ENCODE measurements at regions not wholly inside any gene's neighbourhood (a gene's known extent, or its start where the extent isn't known, plus 50 kb on each side); places are given as distances from the start of the nearest gene placed in this dataset.

DNA sequence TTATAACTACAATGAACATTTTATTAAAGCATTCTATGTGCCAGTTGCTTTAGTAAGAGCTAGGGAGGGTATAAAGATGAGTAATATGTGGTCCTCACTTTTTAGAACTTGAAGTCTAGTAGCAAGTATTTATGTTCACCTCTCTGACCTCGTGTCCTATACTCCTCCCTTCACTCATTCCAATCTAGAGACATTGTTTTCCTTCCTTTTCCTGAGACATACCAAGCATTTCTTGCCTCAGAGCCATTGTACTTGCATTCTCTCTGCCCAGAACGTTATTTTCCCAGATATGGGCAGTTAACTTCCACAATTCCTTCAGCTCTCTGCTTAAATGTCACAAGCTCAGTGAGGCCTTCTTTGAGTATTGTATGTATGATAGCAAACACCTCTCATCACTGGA is 408.6 kb downstream of the PDCD6IP start:
- Mint-ChIP-seq H3K9me3 (peaks cover 0 to 2% (median 0%) of the 10 kb centered on the region in 7 donors), H3K4me1 (peaks cover 0 to 2% (median 0%) of the 10 kb centered on the region in 4 donors), H3K27ac (no peak overlapping the region), H3K36me3 (no peaks in the 10 kb centered on the region), H3K27me3 (peaks cover 4% of the 10 kb centered on the region), H3K4me3 (no peak overlapping the region)
- Histone ChIP-seq H3K4me3 (ENCODE audit: low read depth, low read length) (no peak overlapping the region), H3K9me3 (ENCODE audit: control insufficient read depth in 2 of 2, low read length in 2 of 2) (no peaks in the 10 kb centered on the region), H3K36me3 (ENCODE audit: control insufficient read depth, insufficient read depth, low read length) (no peaks in the 10 kb centered on the region), H3K27me3 (ENCODE audit: control insufficient read depth, insufficient read depth, low read length) (no peaks in the 10 kb centered on the region), H3K27ac (ENCODE audit: insufficient read depth, low read length, poor library complexity, severe bottlenecking) (no peak overlapping the region), H3K4me1 (ENCODE audit: control insufficient read depth, insufficient read depth, low read length, poor library complexity, severe bottlenecking) (no peaks in the 10 kb centered on the region)
- DNase-seq, result no peak
- ATAC-seq (ENCODE audit: low read depth in 2 of 2), result no peak

DNA sequence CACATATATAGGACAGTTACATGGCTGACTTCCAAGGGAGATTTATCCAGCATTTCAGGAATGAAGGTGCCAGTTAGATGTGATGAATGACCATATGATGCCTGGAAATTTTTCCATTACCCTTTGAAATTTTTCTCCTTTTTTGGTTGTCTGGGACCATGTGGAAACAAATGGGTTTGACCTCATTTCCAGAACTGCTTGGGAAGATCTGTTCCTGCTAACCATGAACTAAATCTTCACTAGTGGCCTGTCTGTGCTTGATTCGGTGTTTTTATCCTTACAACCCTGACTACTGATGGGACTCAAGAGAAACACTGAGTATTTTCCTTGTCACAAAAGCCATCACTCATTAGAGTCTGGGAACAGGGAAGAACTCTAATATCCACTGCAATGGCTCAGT is 409.4 kb downstream of the PDCD6IP start:
- no peak overlapping the region for H3K4me3 Mint-ChIP-seq
- H3K9me3 Mint-ChIP-seq, result peaks cover 0 to 3% (median 0%) of the 10 kb centered on the region in 7 donors
- no peak overlapping the region for H3K4me3 ChIP-seq (ENCODE audit: low read depth, low read length)

DNA sequence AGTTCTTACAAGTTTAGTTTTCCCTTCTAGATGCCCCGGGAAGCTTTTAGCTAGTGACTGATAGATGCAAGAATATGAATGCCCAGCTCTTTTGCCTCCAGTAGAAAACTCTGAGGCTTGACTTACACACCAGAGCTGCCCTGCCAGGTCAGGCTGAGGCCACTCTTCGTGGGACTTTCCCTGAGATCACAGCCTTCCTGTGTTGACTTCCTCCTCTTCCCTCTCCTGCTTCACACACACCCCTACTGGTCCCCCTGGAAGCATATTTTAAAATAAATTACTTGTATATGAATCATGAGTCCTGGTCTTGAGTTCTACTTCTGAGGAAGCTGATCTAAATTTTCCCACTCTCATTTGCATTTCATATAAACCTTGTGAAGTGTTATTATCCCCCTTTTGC is 413.7 kb downstream of the PDCD6IP start:
- Histone ChIP-seq H3K36me3 (ENCODE audit: control insufficient read depth, insufficient read depth, low read length) (no peaks in the 10 kb centered on the region), H3K4me1 (ENCODE audit: control insufficient read depth, insufficient read depth, low read length, poor library complexity, severe bottlenecking) (no peaks in the 10 kb centered on the region), H3K4me3 (ENCODE audit: low read depth, low read length) (no peak overlapping the region), H3K27ac (ENCODE audit: insufficient read depth, low read length, poor library complexity, severe bottlenecking) (no peak overlapping the region), H3K9me3 (ENCODE audit: control insufficient read depth in 2 of 2, low read length in 2 of 2) (no peaks in the 10 kb centered on the region), H3K27me3 (ENCODE audit: control insufficient read depth, insufficient read depth, low read length) (no peaks in the 10 kb centered on the region)
- peaks cover 4% of the 10 kb centered on the region for H3K27me3 Mint-ChIP-seq
- DNase-seq, result no peak
- no peak for ATAC-seq (ENCODE audit: low read depth in 2 of 2)
- no peak overlapping the region for H3K27ac Mint-ChIP-seq
- no peaks in the 10 kb centered on the region for H3K36me3 Mint-ChIP-seq
- H3K4me3 Mint-ChIP-seq, result no peak overlapping the region
- no peaks in the 10 kb centered on the region for H3K4me1 Mint-ChIP-seq
- H3K9me3 Mint-ChIP-seq, result peaks cover 0 to 5% (median 0%) of the 10 kb centered on the region in 7 donors

More for the DNA sequence above, 409.4 kb downstream of the PDCD6IP start:
- DNase-seq (no peak), ATAC-seq (ENCODE audit: low read depth in 2 of 2) (no peak)
- Mint-ChIP-seq H3K4me1 (peaks cover 0 to 2% (median 0%) of the 10 kb centered on the region in 4 donors), H3K27me3 (peaks cover 4% of the 10 kb centered on the region), H3K27ac (no peak overlapping the region), H3K36me3 (no peaks in the 10 kb centered on the region)
- Histone ChIP-seq H3K36me3 (ENCODE audit: control insufficient read depth, insufficient read depth, low read length) (no peaks in the 10 kb centered on the region), H3K9me3 (ENCODE audit: control insufficient read depth in 2 of 2, low read length in 2 of 2) (no peaks in the 10 kb centered on the region), H3K27me3 (ENCODE audit: control insufficient read depth, insufficient read depth, low read length) (no peaks in the 10 kb centered on the region), H3K27ac (ENCODE audit: insufficient read depth, low read length, poor library complexity, severe bottlenecking) (no peak overlapping the region), H3K4me1 (ENCODE audit: control insufficient read depth, insufficient read depth, low read length, poor library complexity, severe bottlenecking) (no peaks in the 10 kb centered on the region)

- H3K9me3 Mint-ChIP-seq, result peaks cover 0 to 5% (median 0%) of the 10 kb centered on the region in 7 donors
- Histone ChIP-seq H3K4me3 (ENCODE audit: low read depth, low read length) (no peak overlapping the region), H3K9me3 (ENCODE audit: control insufficient read depth in 2 of 2, low read length in 2 of 2) (no peaks in the 10 kb centered on the region), H3K27ac (ENCODE audit: insufficient read depth, low read length, poor library complexity, severe bottlenecking) (no peak overlapping the region), H3K4me1 (ENCODE audit: control insufficient read depth, insufficient read depth, low read length, poor library complexity, severe bottlenecking) (no peaks in the 10 kb centered on the region), H3K27me3 (ENCODE audit: control insufficient read depth, insufficient read depth, low read length) (no peaks in the 10 kb centered on the region), H3K36me3 (ENCODE audit: control insufficient read depth, insufficient read depth, low read length) (no peaks in the 10 kb centered on the region)
- H3K4me3 Mint-ChIP-seq, result no peak overlapping the region
- H3K27ac Mint-ChIP-seq, result no peak overlapping the region
- peaks cover 4% of the 10 kb centered on the region for H3K27me3 Mint-ChIP-seq
- H3K4me1 Mint-ChIP-seq, result no peaks in the 10 kb centered on the region
- DNase-seq (no peak), ATAC-seq (ENCODE audit: low read depth in 2 of 2) (no peak)
- H3K36me3 Mint-ChIP-seq, result no peaks in the 10 kb centered on the region
These were observed 414.2 kb downstream of the PDCD6IP start for GRCh38 chr3:34212656-34213055.

GRCh38 chr3:34213478-34213877 is 415.0 kb downstream of the PDCD6IP start:
- H3K27ac ChIP-seq (ENCODE audit: insufficient read depth, low read length, poor library complexity, severe bottlenecking), result no peak overlapping the region
- H3K27ac Mint-ChIP-seq, result no peak overlapping the region
- peaks cover 4% of the 10 kb centered on the region for H3K27me3 Mint-ChIP-seq
- no peak overlapping the region for H3K4me3 ChIP-seq (ENCODE audit: low read depth, low read length)
- peaks cover 0 to 7% (median 0%) of the 10 kb centered on the region in 7 donors for H3K9me3 Mint-ChIP-seq
- DNase-seq, result no peak
- H3K4me1 Mint-ChIP-seq, result no peaks in the 10 kb centered on the region
- H3K9me3 ChIP-seq (ENCODE audit: control insufficient read depth in 2 of 2, low read length in 2 of 2), result no peaks in the 10 kb centered on the region
- no peaks in the 10 kb centered on the region for H3K36me3 ChIP-seq (ENCODE audit: control insufficient read depth, insufficient read depth, low read length)
- no peaks in the 10 kb centered on the region for H3K36me3 Mint-ChIP-seq
- H3K27me3 ChIP-seq (ENCODE audit: control insufficient read depth, insufficient read depth, low read length), result no peaks in the 10 kb centered on the region
- H3K4me3 Mint-ChIP-seq, result no peak overlapping the region
- ATAC-seq (ENCODE audit: low read depth in 2 of 2), result no peak
- H3K4me1 ChIP-seq (ENCODE audit: control insufficient read depth, insufficient read depth, low read length, poor library complexity, severe bottlenecking), result no peaks in the 10 kb centered on the region

DNA sequence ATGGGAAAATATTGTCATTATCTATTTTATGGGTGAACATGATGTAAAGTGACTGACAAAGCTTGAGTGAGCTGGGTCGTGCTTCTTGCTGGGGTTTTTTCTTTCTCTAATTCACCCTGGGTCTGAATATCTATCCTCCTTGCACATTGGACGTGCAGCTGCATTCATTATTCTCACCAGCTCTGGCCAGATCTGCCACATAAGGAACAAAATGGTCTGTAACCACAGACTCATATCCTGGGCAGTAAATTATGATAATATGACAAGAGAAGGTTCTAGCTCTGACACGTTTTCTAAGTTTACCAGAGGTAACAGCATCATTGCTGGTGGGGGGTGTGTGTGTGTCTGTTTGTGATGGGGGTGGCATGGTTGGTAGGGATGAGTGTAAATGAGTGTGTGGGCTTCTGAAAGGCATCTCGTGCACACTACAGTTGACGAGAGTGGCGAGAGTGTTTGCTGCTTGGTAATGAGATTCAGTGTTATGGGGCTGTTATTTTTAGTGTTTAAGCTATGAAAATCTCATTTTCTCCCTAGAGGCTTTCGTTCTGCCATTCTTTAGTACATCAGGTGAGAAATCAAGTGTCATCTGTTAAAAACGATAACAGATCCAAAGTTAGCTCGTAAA is 418.4 kb downstream of the PDCD6IP start:
- no peak overlapping the region for H3K27ac Mint-ChIP-seq
- DNase-seq, result no peak
- no peaks in the 10 kb centered on the region for H3K4me1 Mint-ChIP-seq
- ATAC-seq (ENCODE audit: low read depth in 2 of 2), result no peak
- no peaks in the 10 kb centered on the region for H3K27me3 Mint-ChIP-seq
- H3K36me3 Mint-ChIP-seq, result no peaks in the 10 kb centered on the region
- H3K4me3 Mint-ChIP-seq, result no peak overlapping the region
- Histone ChIP-seq H3K4me1 (ENCODE audit: control insufficient read depth, insufficient read depth, low read length, poor library complexity, severe bottlenecking) (no peaks in the 10 kb centered on the region), H3K4me3 (ENCODE audit: low read depth, low read length) (no peak overlapping the region), H3K36me3 (ENCODE audit: control insufficient read depth, insufficient read depth, low read length) (no peaks in the 10 kb centered on the region), H3K27me3 (ENCODE audit: control insufficient read depth, insufficient read depth, low read length) (no peaks in the 10 kb centered on the region), H3K9me3 (ENCODE audit: control insufficient read depth in 2 of 2, low read length in 2 of 2) (no peaks in the 10 kb centered on the region), H3K27ac (ENCODE audit: insufficient read depth, low read length, poor library complexity, severe bottlenecking) (no peak overlapping the region)
- H3K9me3 Mint-ChIP-seq, result peaks cover 0 to 8% (median 0%) of the 10 kb centered on the region in 7 donors

GRCh38 chr3:34218706-34219385 is 420.4 kb downstream of the PDCD6IP start:
- Mint-ChIP-seq H3K9me3 (peaks cover 0 to 6% (median 0%) of the 10 kb centered on the region in 7 donors), H3K4me3 (no peak overlapping the region), H3K27ac (no peak overlapping the region), H3K36me3 (no peaks in the 10 kb centered on the region), H3K4me1 (no peaks in the 10 kb centered on the region), H3K27me3 (no peaks in the 10 kb centered on the region)
- ATAC-seq (ENCODE audit: low read depth in 2 of 2), result no peak
- DNase-seq, result no peak
- Histone ChIP-seq H3K9me3 (ENCODE audit: control insufficient read depth in 2 of 2, low read length in 2 of 2) (no peaks in the 10 kb centered on the region), H3K27ac (ENCODE audit: insufficient read depth, low read length, poor library complexity, severe bottlenecking) (no peak overlapping the region), H3K36me3 (ENCODE audit: control insufficient read depth, insufficient read depth, low read length) (no peaks in the 10 kb centered on the region), H3K4me3 (ENCODE audit: low read depth, low read length) (no peak overlapping the region), H3K4me1 (ENCODE audit: control insufficient read depth, insufficient read depth, low read length, poor library complexity, severe bottlenecking) (no peaks in the 10 kb centered on the region), H3K27me3 (ENCODE audit: control insufficient read depth, insufficient read depth, low read length) (no peaks in the 10 kb centered on the region)

GRCh38 chr3:34219556-34219955 is 421.1 kb downstream of the PDCD6IP start:
- H3K4me1 Mint-ChIP-seq, result no peaks in the 10 kb centered on the region
- no peak overlapping the region for H3K27ac Mint-ChIP-seq
- no peaks in the 10 kb centered on the region for H3K4me1 ChIP-seq (ENCODE audit: control insufficient read depth, insufficient read depth, low read length, poor library complexity, severe bottlenecking)
- DNase-seq (no peak), ATAC-seq (ENCODE audit: low read depth in 2 of 2) (no peak)
- H3K36me3 ChIP-seq (ENCODE audit: control insufficient read depth, insufficient read depth, low read length), result no peaks in the 10 kb centered on the region
- H3K27ac ChIP-seq (ENCODE audit: insufficient read depth, low read length, poor library complexity, severe bottlenecking), result no peak overlapping the region
- no peaks in the 10 kb centered on the region for H3K27me3 Mint-ChIP-seq
- no peak overlapping the region for H3K4me3 ChIP-seq (ENCODE audit: low read depth, low read length)
- H3K36me3 Mint-ChIP-seq, result no peaks in the 10 kb centered on the region
- no peaks in the 10 kb centered on the region for H3K9me3 ChIP-seq (ENCODE audit: control insufficient read depth in 2 of 2, low read length in 2 of 2)
- H3K9me3 Mint-ChIP-seq, result peaks cover 0 to 6% (median 0%) of the 10 kb centered on the region in 7 donors
- H3K4me3 Mint-ChIP-seq, result no peak overlapping the region
- no peaks in the 10 kb centered on the region for H3K27me3 ChIP-seq (ENCODE audit: control insufficient read depth, insufficient read depth, low read length)
